HFF-Myc (cell line): ENCODE measurements at regions not wholly inside any gene's neighbourhood (a gene's known extent, or its start where the extent isn't known, plus 50 kb on each side); places are given as distances from the start of the nearest gene placed in this dataset.

Experiments used
- DNase-seq: peaks from one replicate; pipeline ENCODE4 v3.0.0-alpha.2; 2011; ENCODE audit warnings: low read depth; ENCODE audit errors: extremely low read depth
- H3K4me3 ChIP-seq: replicated peaks from 2 replicates; pipeline ENCODE4 v1.5.1; 2011; ENCODE audit warnings: low read depth, mild to moderate bottlenecking, control low read depth, low read length
- CTCF ChIP-seq: IDR thresholded peaks from 2 replicates; pipeline ENCODE4 v1.5.1; 2012; ENCODE audit warnings: mild to moderate bottlenecking, low read depth, low read length, control low read depth; ENCODE audit errors: missing control alignments

- no peak overlapping the region for H3K4me3 ChIP-seq
- DNase-seq: no peak
- no peak for TF ChIP-seq CTCF
Observed at GRCh38 chr3:6180171-6180570, 680.7 kb upstream of the GRM7 start.

GRCh38 chr3:6182476-6182875, 678.4 kb upstream of the GRM7 start:
- DNase-seq: no peak
- H3K4me3 ChIP-seq: no peak overlapping the region
- TF ChIP-seq CTCF: no peak

- no peak for DNase-seq
- no peak for TF ChIP-seq CTCF
- no peak overlapping the region for H3K4me3 ChIP-seq
Observed at GRCh38 chr3:6182909-6183308, 678.0 kb upstream of the GRM7 start.

- no peak for DNase-seq
- no peak overlapping the region for H3K4me3 ChIP-seq
- no peak for TF ChIP-seq CTCF
Observed at GRCh38 chr3:6189384-6189783, 671.5 kb upstream of the GRM7 start.

GRCh38 chr3:6204891-6205290, 656.0 kb upstream of the GRM7 start:
- no peak for TF ChIP-seq CTCF
- no peak overlapping the region for H3K4me3 ChIP-seq
- DNase-seq: no peak

GRCh38 chr3:6216135-6217026, 644.5 kb upstream of the GRM7 start:
- no peak for TF ChIP-seq CTCF
- DNase-seq: no peak
- H3K4me3 ChIP-seq: no peak overlapping the region

- DNase-seq: no peak
- H3K4me3 ChIP-seq: no peak overlapping the region
- no peak for TF ChIP-seq CTCF
Observed at GRCh38 chr3:6220447-6220846, 640.5 kb upstream of the GRM7 start.
